Activated CD8-positive, alpha-beta T cell treated with anti-CD3 and anti-CD28 coated beads for 36 hours (primary cell): ENCODE measurements at regions not wholly inside any gene's neighbourhood (a gene's known extent, or its start where the extent isn't known, plus 50 kb on each side); places are given as distances from the start of the nearest gene placed in this dataset.

Source experiments
- ATAC-seq: fragments of 200-7000 bp; cut with Tn5 transposase; one replicate; pipeline ENCODE4 v1.10.0; 2021; ENCODE audit warnings: mild to moderate bottlenecking, moderate library complexity
- CTCF ChIA-PET: fragments of 350-600 bp; sonication (Branson Sonifier 250); formaldehyde crosslinking; loops from one replicate; lab custom pipeline; 2021; ENCODE audit warnings: antibody characterized with exemption; lab: Charles Lee
- POLR2A ChIA-PET: fragments of 350-600 bp; sonication (Branson Sonifier 250); formaldehyde crosslinking; loops from one replicate; lab custom pipeline; 2021; ENCODE audit warnings: antibody characterized with exemption; lab: Charles Lee
- DNase-seq: peaks from one replicate; pipeline ENCODE4 v3.0.0-alpha.2; 2020
- H3K27ac Mint-ChIP-seq: one replicate; pipeline ENCODE4 v1.8.0; 2021; ENCODE audit warnings: mild to moderate bottlenecking, mixed read lengths
- H3K27me3 Mint-ChIP-seq: one replicate; pipeline ENCODE4 v1.8.0; 2021; ENCODE audit warnings: mixed read lengths
- H3K36me3 Mint-ChIP-seq: one replicate; pipeline ENCODE4 v1.8.0; 2021; ENCODE audit warnings: low read depth, mixed read lengths
- H3K4me1 Mint-ChIP-seq: one replicate; pipeline ENCODE4 v1.8.0; 2021; ENCODE audit warnings: low read depth, mixed read lengths
- H3K4me3 Mint-ChIP-seq: one replicate; pipeline ENCODE4 v1.8.0; 2021; ENCODE audit warnings: mild to moderate bottlenecking, moderate library complexity, mixed read lengths
- H3K9me3 Mint-ChIP-seq: one replicate; pipeline ENCODE4 v1.8.0; 2021; ENCODE audit warnings: mixed read lengths
- CTCF ChIP-seq: fragments of 200-600 bp; IDR thresholded peaks from one replicate; pipeline ENCODE4 v1.8.0; 2022; ENCODE audit warnings: antibody characterized with exemption, mild to moderate bottlenecking
- intact Hi-C: fragments of 100-400 bp; cut with micrococcal nuclease; formaldehyde crosslinking; loops from one replicate; pipeline ENCODE4 v1.10.0; 2022

GRCh38 chr2:129681788-129682187 lies 297.7 kb upstream of the RAB6C start:
- ChIA-PET CTCF (no interaction called here), POLR2A (no interaction called here)
- H3K27ac Mint-ChIP-seq, result no peak overlapping the region
- DNase-seq, result no peak
- intact Hi-C loops, result no loop called here
- no peaks in the 10 kb centered on the region for H3K4me1 Mint-ChIP-seq
- H3K36me3 Mint-ChIP-seq, result no peaks in the 10 kb centered on the region
- no peak for TF ChIP-seq CTCF
- no peaks in the 10 kb centered on the region for H3K9me3 Mint-ChIP-seq
- H3K4me3 Mint-ChIP-seq, result no peak overlapping the region
- no peaks in the 10 kb centered on the region for H3K27me3 Mint-ChIP-seq
- no peak for ATAC-seq

- no peak for DNase-seq
- Mint-ChIP-seq H3K27ac (no peak overlapping the region), H3K4me3 (no peak overlapping the region), H3K9me3 (peaks cover 10% of the 10 kb centered on the region), H3K27me3 (peaks cover 3% of the 10 kb centered on the region), H3K36me3 (no peaks in the 10 kb centered on the region), H3K4me1 (peaks cover 4% of the 10 kb centered on the region)
- intact Hi-C loops, result no loop called here
- no peak for TF ChIP-seq CTCF
- ChIA-PET CTCF (no interaction called here), POLR2A (no interaction called here)
- ATAC-seq, result no peak
These were observed 289.6 kb upstream of the RAB6C start for GRCh38 chr2:129689653-129690448.

GRCh38 chr2:129695496-129695895 lies 284.0 kb upstream of the RAB6C start:
- no peaks in the 10 kb centered on the region for H3K27me3 Mint-ChIP-seq
- DNase-seq (no peak), ATAC-seq (no peak)
- CTCF ChIA-PET, result no interaction called here
- TF ChIP-seq CTCF, result no peak
- POLR2A ChIA-PET, result no interaction called here
- H3K27ac Mint-ChIP-seq, result no peak overlapping the region
- H3K9me3 Mint-ChIP-seq, result peaks cover 7% of the 10 kb centered on the region
- no peak overlapping the region for H3K4me3 Mint-ChIP-seq
- H3K4me1 Mint-ChIP-seq, result no peaks in the 10 kb centered on the region
- no peaks in the 10 kb centered on the region for H3K36me3 Mint-ChIP-seq
- intact Hi-C loops, result no loop called here

- no peak overlapping the region for H3K4me3 Mint-ChIP-seq
- intact Hi-C loops, result no loop called here
- no peak overlapping the region for H3K27ac Mint-ChIP-seq
- ChIA-PET POLR2A (no interaction called here), CTCF (no interaction called here)
- DNase-seq (no peak), ATAC-seq (no peak)
- no peaks in the 10 kb centered on the region for H3K27me3 Mint-ChIP-seq
- peaks cover 1% of the 10 kb centered on the region for H3K9me3 Mint-ChIP-seq
- H3K36me3 Mint-ChIP-seq, result no peaks in the 10 kb centered on the region
- no peak for TF ChIP-seq CTCF
- no peaks in the 10 kb centered on the region for H3K4me1 Mint-ChIP-seq
These were observed 280.9 kb upstream of the RAB6C start for GRCh38 chr2:129698593-129698992.

- DNase-seq, result no peak
- ChIA-PET CTCF (no interaction called here), POLR2A (no interaction called here)
- no peaks in the 10 kb centered on the region for H3K27me3 Mint-ChIP-seq
- no peak for ATAC-seq
- H3K4me3 Mint-ChIP-seq, result no peak overlapping the region
- intact Hi-C loops, result no loop called here
- no peaks in the 10 kb centered on the region for H3K4me1 Mint-ChIP-seq
- no peaks in the 10 kb centered on the region for H3K36me3 Mint-ChIP-seq
- no peak for TF ChIP-seq CTCF
- no peak overlapping the region for H3K27ac Mint-ChIP-seq
- H3K9me3 Mint-ChIP-seq, result no peaks in the 10 kb centered on the region
These were observed 279.5 kb upstream of the RAB6C start for GRCh38 chr2:129699781-129700573.
